MCF 10A (cell line): ENCODE measurements at regions not wholly inside any gene's neighbourhood (a gene's known extent, or its start where the extent isn't known, plus 50 kb on each side); places are given as distances from the start of the nearest gene placed in this dataset.

Experiments
- BruUV-seq: library from RNA; stranded (reverse); fragments of 400-500 nt; replicated peaks from 2 replicates; lab custom pipeline; 2021; lab: Mats Ljungman, UMichigan
- CTCF ChIA-PET: fragments of 300-600 bp; sonication (Branson Sonifier 250); formaldehyde crosslinking; extraction: SDS; loops from one replicate; lab custom pipeline; 2021; ENCODE audit warnings: antibody characterized with exemption, inconsistent platforms; lab: Yijun Ruan, JAX
- POLR2A ChIA-PET: fragments of 300-600, 350-650 bp; sonication (Branson Sonifier 250); formaldehyde crosslinking; extraction: SDS; loops from one replicate; lab custom pipeline; 2020; ENCODE audit warnings: antibody characterized with exemption, inconsistent platforms; lab: Yijun Ruan, JAX
- DNase-seq: peaks from one replicate; pipeline ENCODE4 v3.0.0-alpha.2; 2018; ENCODE audit not compliant: unreplicated experiment
- H3K27ac Mint-ChIP-seq: one replicate; pipeline ENCODE4 v1.8.0; 2022; ENCODE audit warnings: mild to moderate bottlenecking, low read depth, mixed read lengths; ENCODE audit not compliant: unreplicated experiment
- H3K27me3 Mint-ChIP-seq: one replicate; pipeline ENCODE4 v1.8.0; 2022; ENCODE audit warnings: mixed read lengths; ENCODE audit not compliant: insufficient read depth, unreplicated experiment
- H3K36me3 Mint-ChIP-seq: one replicate; pipeline ENCODE4 v1.8.0; 2022; ENCODE audit warnings: mild to moderate bottlenecking, moderate library complexity, mixed read lengths; ENCODE audit not compliant: insufficient read depth, unreplicated experiment
- H3K4me1 Mint-ChIP-seq: one replicate; pipeline ENCODE4 v1.8.0; 2022; ENCODE audit warnings: mixed read lengths; ENCODE audit not compliant: insufficient read depth, unreplicated experiment
- H3K4me3 Mint-ChIP-seq: one replicate; pipeline ENCODE4 v1.8.0; 2022; ENCODE audit warnings: mild to moderate bottlenecking, moderate library complexity, mixed read lengths; ENCODE audit not compliant: unreplicated experiment
- H3K9me3 Mint-ChIP-seq: one replicate; pipeline ENCODE4 v1.8.0; 2022; ENCODE audit warnings: mixed read lengths; ENCODE audit not compliant: unreplicated experiment
- CTCF ChIP-seq: fragments of 200-600 bp; IDR thresholded peaks from one replicate; pipeline ENCODE4 v1.8.0; 2022; ENCODE audit warnings: antibody characterized with exemption, mild to moderate bottlenecking; ENCODE audit not compliant: unreplicated experiment
- intact Hi-C: fragments of 100-400 bp; cut with micrococcal nuclease; formaldehyde crosslinking; loops from 2 replicates; pipeline ENCODE4 v1.14.1; 2022

- no TSS peak for BruUV-seq
- ChIA-PET CTCF (no interaction called here), POLR2A (no interaction called here)
- no peak for DNase-seq
- Mint-ChIP-seq H3K4me1 (no peaks in the 10 kb centered on the region), H3K27ac (no peak overlapping the region), H3K27me3 (no peaks in the 10 kb centered on the region), H3K4me3 (no peak overlapping the region), H3K9me3 (no peaks in the 10 kb centered on the region), H3K36me3 (no peaks in the 10 kb centered on the region)
- TF ChIP-seq CTCF, result no peak
- intact Hi-C loops, result loop anchor here (2.0 to 10.0 kb wide), 3 partner anchors 279 to 1221 kb away; no protein-coding TSS in a partner anchor
Measured at GRCh38 chr5:68465934-68466551, 250.5 kb downstream of the PIK3R1 start.

- intact Hi-C loops, result loop anchor here (10.0 kb wide), 2 partner anchors 278 to 1222 kb away; no protein-coding TSS in a partner anchor
- BruUV-seq, result no TSS peak
- Mint-ChIP-seq H3K27ac (no peak overlapping the region), H3K27me3 (no peaks in the 10 kb centered on the region), H3K9me3 (no peaks in the 10 kb centered on the region), H3K36me3 (no peaks in the 10 kb centered on the region), H3K4me1 (no peaks in the 10 kb centered on the region), H3K4me3 (no peak overlapping the region)
- no peak for DNase-seq
- TF ChIP-seq CTCF, result no peak
- POLR2A ChIA-PET, result no interaction called here
- CTCF ChIA-PET, result interaction anchor here (0.6 to 1.1 kb wide), 2 partner anchors 166 to 534 kb away, joined by 3 read pairs; no protein-coding TSS in a partner anchor
Measured at GRCh38 chr5:68467208-68467607, 251.7 kb downstream of the PIK3R1 start.

- POLR2A ChIA-PET, result no interaction called here
- CTCF ChIA-PET, result interaction anchor here (1.1 kb wide), 1 partner anchor 167 kb away, joined by 3 read pairs; no protein-coding TSS in a partner anchor
- Mint-ChIP-seq H3K4me1 (no peaks in the 10 kb centered on the region), H3K27ac (no peak overlapping the region), H3K4me3 (no peak overlapping the region), H3K9me3 (no peaks in the 10 kb centered on the region), H3K27me3 (no peaks in the 10 kb centered on the region), H3K36me3 (no peaks in the 10 kb centered on the region)
- intact Hi-C loops, result loop anchor here (10.0 kb wide), 2 partner anchors 277 to 1223 kb away; no protein-coding TSS in a partner anchor
- no peak for DNase-seq
- TF ChIP-seq CTCF, result no peak
- BruUV-seq, result no TSS peak
Measured at GRCh38 chr5:68467794-68468193, 252.2 kb downstream of the PIK3R1 start.

GRCh38 chr5:68468322-68468721, 252.8 kb downstream of the PIK3R1 start:
- POLR2A ChIA-PET, result no interaction called here
- no peak for DNase-seq
- Mint-ChIP-seq H3K4me1 (no peaks in the 10 kb centered on the region), H3K27me3 (no peaks in the 10 kb centered on the region), H3K36me3 (no peaks in the 10 kb centered on the region), H3K9me3 (no peaks in the 10 kb centered on the region), H3K4me3 (no peak overlapping the region), H3K27ac (no peak overlapping the region)
- intact Hi-C loops, result loop anchor here (10.0 kb wide), 2 partner anchors 276 to 1224 kb away; no protein-coding TSS in a partner anchor
- no TSS peak for BruUV-seq
- CTCF ChIA-PET, result interaction anchor here (1.1 kb wide), 1 partner anchor 167 kb away, joined by 3 read pairs; no protein-coding TSS in a partner anchor
- TF ChIP-seq CTCF, result no peak
